ENCODE measurements at regions not wholly inside any gene's neighbourhood (a gene's known extent, or its start where the extent isn't known, plus 50 kb on each side); places are given as distances from the start of the nearest gene placed in this dataset.

GRCh38 chr17:70642059-70642458 is 472.7 kb downstream of the KCNJ2 start:
- DNase-seq = no peak

- no peak for DNase-seq
Observed at GRCh38 chr17:70644096-70644495, 474.8 kb downstream of the KCNJ2 start.

- no peak for DNase-seq
Observed at GRCh38 chr17:70646673-70647072, 477.3 kb downstream of the KCNJ2 start.

- DNase-seq = no peak
Observed at GRCh38 chr17:70648166-70648565, 478.8 kb downstream of the KCNJ2 start.

GRCh38 chr17:70653850-70654249 is 484.5 kb downstream of the KCNJ2 start:
- DNase-seq = no peak

- peak in 10 of 51 donors; percentile 3 to 86 (median 20) for DNase-seq
Observed at GRCh38 chr17:70654706-70655105, 485.4 kb downstream of the KCNJ2 start.

GRCh38 chr17:70655176-70655958 is 486.0 kb downstream of the KCNJ2 start:
- DNase-seq = peak in 3 of 51 donors; percentile 14 to 87 (median 26)

- DNase-seq = no peak
Observed at GRCh38 chr17:70658317-70658716, 489.0 kb downstream of the KCNJ2 start.

- no peak for DNase-seq
Observed at GRCh38 chr17:70658840-70659239, 489.5 kb downstream of the KCNJ2 start.

- DNase-seq = peak in 3 of 51 donors; percentile 11 to 38 (median 12)
Observed at GRCh38 chr17:70661342-70662222, 492.2 kb downstream of the KCNJ2 start.

GRCh38 chr17:70668276-70668937 is 499.1 kb downstream of the KCNJ2 start:
- DNase-seq = no peak

GRCh38 chr17:70668938-70669778 is 499.8 kb downstream of the KCNJ2 start:
- no peak for DNase-seq

- no peak for DNase-seq
Observed at GRCh38 chr17:70674061-70674460, 504.7 kb downstream of the KCNJ2 start.

- DNase-seq = no peak
Observed at GRCh38 chr17:70675070-70675590, 505.8 kb downstream of the KCNJ2 start.

GRCh38 chr17:70677783-70678647 is 508.7 kb downstream of the KCNJ2 start:
- no peak for DNase-seq

- no peak for DNase-seq
Observed at GRCh38 chr17:70678889-70679288, 509.6 kb downstream of the KCNJ2 start.

- no peak for DNase-seq
Observed at GRCh38 chr17:70683936-70684335, 514.6 kb downstream of the KCNJ2 start.

- no peak for DNase-seq
Observed at GRCh38 chr17:70687421-70687820, 518.1 kb downstream of the KCNJ2 start.

GRCh38 chr17:70691150-70691549 is 521.8 kb downstream of the KCNJ2 start:
- no peak for DNase-seq

GRCh38 chr17:70699408-70699807 is 530.1 kb downstream of the KCNJ2 start:
- DNase-seq = peak in 10 of 51 donors; percentile 0 to 71 (median 6)
